GM13977 (cell line): ENCODE measurements at regions not wholly inside any gene's neighbourhood (a gene's known extent, or its start where the extent isn't known, plus 50 kb on each side); places are given as distances from the start of the nearest gene placed in this dataset.

Experiments
- DNase-seq: peaks from one replicate; pipeline ENCODE4 v3.0.0; 2012; ENCODE audit warnings: low spot score
- CTCF ChIP-seq: IDR thresholded peaks from 2 replicates; pipeline ENCODE4 v1.5.1; 2012; ENCODE audit warnings: mild to moderate bottlenecking, control low read depth; ENCODE audit not compliant: insufficient read depth; ENCODE audit errors: extremely low read depth, missing control alignments
- in situ Hi-C: fragments of 300-500 bp; cut with MboI; formaldehyde crosslinking; loops from one replicate; pipeline ENCODE4 v1.12.0; 2022; ENCODE audit warnings: low sequenced_read_pairs, low pct_unique_long_range_greater_than_20kb, mixed read lengths, inconsistent platforms; ENCODE audit not compliant: unreplicated experiment

DNA sequence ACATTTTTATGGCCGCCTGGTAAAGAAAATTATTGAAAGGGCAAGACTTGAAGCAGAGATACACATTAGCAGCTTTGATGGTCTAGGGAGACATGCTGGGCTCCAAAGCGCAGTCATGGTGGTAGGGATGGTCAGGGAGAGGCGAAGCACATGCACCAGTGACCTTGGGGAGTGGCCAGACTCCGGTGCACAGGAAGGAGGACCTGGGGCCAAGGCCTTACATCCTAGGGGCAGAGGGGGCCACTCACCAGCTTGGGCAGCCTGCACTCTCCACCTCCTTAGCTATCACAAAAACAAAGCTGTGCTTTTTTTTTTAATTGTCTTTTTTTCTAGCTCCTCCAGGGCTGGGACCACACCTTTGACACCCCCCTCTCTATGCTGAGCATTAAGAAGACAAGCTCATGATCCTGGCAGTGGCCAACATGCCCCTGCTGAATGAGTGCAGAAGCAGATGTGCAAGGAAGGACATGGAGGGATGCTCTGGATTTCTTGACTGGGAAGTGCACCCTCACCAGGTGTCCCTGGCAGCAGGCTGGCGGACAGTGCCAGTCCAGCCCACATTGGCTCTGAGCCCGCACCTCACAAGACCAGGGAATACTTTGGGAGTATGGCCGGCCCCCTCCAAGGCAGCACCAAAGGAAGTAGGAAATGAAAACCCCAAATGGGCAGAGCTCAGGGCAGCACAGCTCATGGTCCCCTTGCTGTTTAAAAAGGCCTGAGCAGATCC is 619.9 kb downstream of the TBC1D22A start:
- TF ChIP-seq CTCF, result no peak
- in situ Hi-C loops, result no loop called here
- DNase-seq, result no peak

DNA sequence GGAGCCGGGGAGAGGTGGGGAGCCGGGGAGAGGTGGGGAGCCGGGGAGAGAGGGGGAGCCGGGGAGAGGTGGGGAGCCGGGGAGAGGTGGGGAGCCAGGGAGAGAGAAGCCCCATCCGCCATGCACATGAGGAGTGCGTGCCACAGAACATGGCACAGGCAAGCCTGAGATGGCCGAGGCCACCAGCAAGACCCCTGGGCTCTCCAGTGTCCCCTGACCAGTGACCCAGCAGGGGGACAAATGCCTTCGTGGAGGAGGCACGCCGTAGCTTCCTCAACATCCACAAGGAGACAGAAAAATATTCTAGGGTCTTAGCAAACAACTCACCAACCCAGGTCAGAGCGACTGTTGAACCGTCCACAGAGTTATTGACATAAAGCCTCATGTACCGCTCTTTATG is 618.8 kb downstream of the TBC1D22A start:
- in situ Hi-C loops, result no loop called here
- TF ChIP-seq CTCF, result no peak
- no peak for DNase-seq

DNA sequence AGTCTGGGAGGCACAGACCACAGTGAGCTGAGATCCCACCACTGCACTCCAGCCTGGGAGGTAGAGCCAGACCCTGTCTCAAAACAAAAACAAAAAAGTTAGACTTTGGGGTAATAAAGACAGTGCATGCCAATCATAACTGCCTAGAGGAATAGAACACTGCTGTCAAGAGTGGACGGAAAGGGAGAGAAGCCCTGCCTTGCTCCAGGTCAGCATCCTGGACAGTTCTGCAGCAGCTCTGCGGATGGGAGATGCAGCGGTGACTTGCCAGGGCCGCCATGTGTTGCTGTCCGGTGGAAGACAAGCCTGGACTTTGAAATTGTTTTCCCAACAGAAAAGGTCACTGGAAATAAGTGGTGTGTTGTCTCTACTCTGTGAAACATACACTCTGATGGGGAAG is 618.2 kb downstream of the TBC1D22A start:
- TF ChIP-seq CTCF, result no peak
- no peak for DNase-seq
- in situ Hi-C loops, result no loop called here

GRCh38 chr22:47379037-47379436 is 616.6 kb downstream of the TBC1D22A start:
- no peak for DNase-seq
- no peak for TF ChIP-seq CTCF
- in situ Hi-C loops, result no loop called here

- in situ Hi-C loops, result no loop called here
- TF ChIP-seq CTCF, result no peak
- no peak for DNase-seq
Measured at GRCh38 chr22:47377926-47378560, 615.6 kb downstream of the TBC1D22A start.

- in situ Hi-C loops, result no loop called here
- no peak for DNase-seq
- TF ChIP-seq CTCF, result no peak
Measured at GRCh38 chr22:47376901-47377505, 614.6 kb downstream of the TBC1D22A start.
